ENCODE measurements at regions not wholly inside any gene's neighbourhood (a gene's known extent, or its start where the extent isn't known, plus 50 kb on each side); places are given as distances from the start of the nearest gene placed in this dataset.
"Not testable (repeated sequence)": the region's sequence is repeated elsewhere in the genome, so short reads cannot be mapped to it uniquely, and the experiment has no call there.

DNA sequence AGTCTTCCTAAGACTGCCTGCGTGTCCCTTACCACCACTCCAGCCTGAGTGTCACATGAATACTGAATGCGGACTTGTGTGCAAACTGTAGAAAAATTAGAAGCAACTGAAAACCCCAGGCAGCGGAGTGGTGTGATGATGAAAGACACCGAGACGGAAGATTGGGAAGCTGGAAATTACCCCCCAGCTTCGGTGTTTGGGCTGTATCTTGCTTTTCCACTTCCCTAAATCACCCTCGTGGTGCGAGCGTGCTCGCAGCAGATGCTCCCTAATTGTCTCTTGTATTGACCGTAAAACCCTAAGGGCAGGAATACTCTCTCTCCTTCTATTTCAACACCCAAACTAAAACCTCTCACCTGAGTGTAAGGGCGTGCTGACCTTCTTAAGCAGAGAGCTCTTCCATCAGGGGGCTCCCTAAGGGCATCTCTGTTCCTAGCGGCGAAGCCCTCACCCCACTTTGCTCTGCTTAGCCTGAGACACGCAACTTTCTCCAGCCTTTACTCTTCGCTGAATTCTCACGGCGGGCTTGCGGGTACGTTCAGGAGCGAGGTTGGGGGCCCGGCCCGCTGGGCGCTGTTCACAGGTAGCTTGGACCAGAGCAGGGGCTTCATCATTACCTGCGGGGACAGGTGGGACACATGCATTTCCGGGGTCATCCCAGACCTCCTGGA, 62.4 kb downstream of the CRYBB2 start:
- DNase-seq (ENCODE audit: low spot score) = no peak
- ATAC-seq = no peak

DNA sequence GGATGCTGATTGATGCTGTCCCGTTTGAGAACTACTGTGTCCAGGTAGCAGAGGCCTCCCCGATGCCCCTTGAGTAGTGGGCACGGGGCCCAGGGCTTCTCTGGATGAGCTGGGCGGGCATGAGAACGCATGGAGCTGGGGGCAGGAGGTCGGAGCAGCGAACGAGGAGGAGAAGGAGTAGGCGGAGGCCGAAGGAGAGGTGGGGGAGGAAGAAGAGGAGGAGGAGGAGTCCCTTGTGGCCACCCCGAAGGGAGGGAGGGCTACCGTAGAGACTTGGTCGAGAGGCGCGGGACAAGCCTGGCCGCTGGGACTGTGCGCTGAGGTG, 62.9 kb downstream of the CRYBB2 start:
- no peak for ATAC-seq
- no peak for DNase-seq (ENCODE audit: low spot score)

DNA sequence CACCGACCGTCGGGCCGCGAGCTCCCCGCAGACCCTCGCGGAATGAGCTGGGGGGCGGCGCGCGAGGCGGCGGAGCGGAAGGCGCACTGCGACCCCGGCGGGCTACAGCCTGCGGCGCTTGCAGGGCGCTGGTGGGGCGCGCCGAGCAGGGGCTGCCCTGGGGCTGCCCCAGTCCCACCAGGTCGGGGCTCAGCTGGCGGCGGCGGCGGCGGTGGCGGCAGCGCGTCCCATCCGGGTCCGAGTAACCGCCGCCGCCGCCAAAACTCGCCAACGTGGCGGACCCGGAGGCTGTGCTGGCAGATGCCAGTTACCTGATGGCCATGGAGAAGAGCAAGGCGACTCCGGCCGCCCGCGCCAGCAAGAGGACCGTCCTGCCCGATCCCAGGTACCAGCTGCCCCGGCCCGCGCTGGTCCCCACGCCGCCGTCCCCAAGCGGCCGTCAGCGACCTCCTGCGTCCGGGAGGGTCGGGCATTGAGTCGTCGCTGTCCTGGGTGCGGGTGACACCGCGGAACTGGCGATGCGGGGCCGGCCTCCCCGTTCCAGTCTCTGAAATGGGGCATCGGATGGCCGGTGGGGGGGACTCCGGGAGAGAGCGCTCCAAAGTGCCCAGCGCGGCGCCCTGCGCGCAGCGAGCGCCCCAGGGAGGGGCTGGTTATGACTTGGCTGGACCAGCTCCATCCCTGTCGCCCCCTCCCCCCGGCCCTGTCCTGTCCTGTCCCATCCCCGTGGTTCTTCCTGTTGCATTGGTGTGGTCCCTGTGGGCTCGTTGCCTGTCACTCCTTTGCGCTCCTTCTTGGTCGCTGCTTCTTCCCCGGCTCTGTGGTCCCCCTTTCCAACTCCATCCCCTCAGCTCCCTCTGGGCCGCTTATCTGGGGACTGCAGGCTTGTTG, 63.5 kb downstream of the CRYBB2 start:
- no peak for ATAC-seq

DNA sequence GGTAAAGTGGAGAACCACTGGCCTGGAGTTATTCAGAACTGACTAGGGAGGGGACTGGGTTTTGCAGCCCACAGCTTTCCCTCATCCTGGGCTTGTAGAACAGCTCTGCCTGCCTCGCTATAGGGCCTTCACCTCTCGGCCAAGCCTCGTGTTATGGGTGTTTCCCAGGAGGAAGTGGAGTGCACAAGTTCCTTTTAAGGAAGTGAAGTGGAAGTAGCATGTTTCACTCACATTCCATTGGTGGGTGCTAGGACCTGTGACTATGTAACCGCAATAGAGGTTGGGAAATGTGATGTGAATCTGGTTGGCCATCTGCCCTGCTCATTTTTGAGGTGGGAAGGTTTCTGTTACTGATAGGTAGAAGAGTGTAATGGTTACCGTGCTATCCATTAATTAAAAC, 69.0 kb downstream of the CRYBB2 start:
- not testable (repeated sequence) for DNase-seq (ENCODE audit: low spot score); ATAC-seq

More for the DNA sequence above, 63.5 kb downstream of the CRYBB2 start:
- DNase-seq (ENCODE audit: low spot score) = no peak

DNA sequence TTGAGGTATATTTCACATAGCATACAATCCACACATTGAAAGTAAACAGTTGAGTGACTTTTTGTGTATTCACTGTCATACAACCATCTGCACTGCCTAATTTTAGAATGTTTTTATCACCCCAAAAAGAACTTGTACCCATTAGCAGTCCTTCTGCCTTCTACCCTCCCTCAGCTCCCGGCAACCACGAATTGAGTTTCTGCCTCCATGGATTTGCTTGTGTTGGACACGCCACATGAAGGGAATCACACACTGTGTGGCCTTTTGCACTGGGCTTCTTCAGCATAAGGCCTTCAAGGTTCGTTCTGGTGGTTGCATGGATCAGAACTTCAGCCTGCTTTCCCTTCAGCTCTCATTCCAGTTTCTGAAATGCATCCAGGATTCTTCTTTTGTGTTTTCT, 82.5 kb downstream of the CRYBB2 start:
- not testable (repeated sequence) for ATAC-seq

GRCh38 chr22:25309586-25309985, 90.1 kb downstream of the CRYBB2 start:
- not testable (repeated sequence) for ATAC-seq

More for the DNA sequence above, 82.5 kb downstream of the CRYBB2 start:
- not testable (repeated sequence) for DNase-seq (ENCODE audit: low spot score)

GRCh38 chr22:25311924-25312323, 92.5 kb downstream of the CRYBB2 start:
- ATAC-seq; DNase-seq (ENCODE audit: low spot score): not testable (repeated sequence)

More at GRCh38 chr22:25309586-25309985, 90.1 kb downstream of the CRYBB2 start:
- not testable (repeated sequence) for DNase-seq (ENCODE audit: low spot score)

DNA sequence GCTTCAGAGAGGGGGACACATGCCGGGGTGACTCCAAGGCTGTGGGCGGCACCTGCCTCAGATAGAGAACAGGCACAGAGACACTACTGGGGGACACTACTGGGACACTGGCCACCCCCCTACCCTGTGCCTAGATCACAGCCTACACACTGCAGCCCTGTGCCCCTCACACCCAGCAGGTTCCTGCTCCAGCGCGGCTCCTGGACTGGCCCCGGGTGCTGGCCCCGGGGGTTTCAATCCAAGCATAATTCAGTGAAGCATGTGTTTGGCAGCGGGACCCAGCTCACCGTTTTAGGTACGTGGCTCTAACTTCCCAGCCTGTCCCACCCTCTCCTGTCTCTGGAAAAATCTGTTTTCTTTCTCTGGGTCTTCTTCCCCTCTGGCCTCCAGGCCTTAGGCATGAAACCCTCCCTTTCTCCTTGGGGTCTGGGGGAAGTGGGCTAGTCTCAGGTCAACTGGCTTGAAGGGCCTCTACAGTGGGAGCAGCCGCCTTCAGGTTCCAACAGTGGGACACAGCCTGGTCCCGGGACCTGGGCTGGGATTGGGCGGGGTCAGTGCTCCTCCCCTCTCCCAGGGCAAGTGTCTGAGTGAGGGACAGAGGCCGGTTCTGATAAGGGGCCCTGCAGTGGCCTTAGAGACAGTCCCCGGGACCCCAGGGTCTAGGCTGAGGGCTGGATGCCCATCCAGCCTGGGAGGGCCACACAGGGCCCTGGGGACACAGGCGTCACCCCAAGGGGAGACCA, 98.8 kb downstream of the CRYBB2 start:
- ATAC-seq (no peak), DNase-seq (ENCODE audit: low spot score) (no peak)

GRCh38 chr22:25327018-25327755, 107.7 kb downstream of the CRYBB2 start:
- ATAC-seq (no peak), DNase-seq (ENCODE audit: low spot score) (no peak)

DNA sequence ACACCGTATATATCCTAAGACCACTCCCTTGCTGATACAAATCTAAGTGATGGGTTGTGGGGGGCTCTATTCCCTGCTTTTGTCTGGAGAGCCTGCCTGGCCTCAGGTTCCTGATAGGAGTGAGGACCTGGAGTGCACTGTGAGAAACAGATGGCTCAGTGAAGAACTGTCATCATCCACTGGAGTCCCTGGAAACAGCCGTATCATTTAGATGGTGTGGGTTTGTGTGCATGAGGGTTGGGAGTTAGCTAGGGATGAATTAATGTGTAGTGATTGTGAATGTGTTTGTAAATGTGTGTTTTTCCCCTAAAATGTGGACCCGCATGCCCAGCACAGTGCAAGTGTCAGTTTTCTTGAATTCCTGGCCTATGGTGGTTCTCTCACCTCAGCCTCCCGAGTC, 111.6 kb downstream of the CRYBB2 start:
- ATAC-seq = no peak
- DNase-seq (ENCODE audit: low spot score) = no peak

- ATAC-seq = not testable (repeated sequence)
Observed at GRCh38 chr22:25331911-25332310, 112.5 kb downstream of the CRYBB2 start.

DNA sequence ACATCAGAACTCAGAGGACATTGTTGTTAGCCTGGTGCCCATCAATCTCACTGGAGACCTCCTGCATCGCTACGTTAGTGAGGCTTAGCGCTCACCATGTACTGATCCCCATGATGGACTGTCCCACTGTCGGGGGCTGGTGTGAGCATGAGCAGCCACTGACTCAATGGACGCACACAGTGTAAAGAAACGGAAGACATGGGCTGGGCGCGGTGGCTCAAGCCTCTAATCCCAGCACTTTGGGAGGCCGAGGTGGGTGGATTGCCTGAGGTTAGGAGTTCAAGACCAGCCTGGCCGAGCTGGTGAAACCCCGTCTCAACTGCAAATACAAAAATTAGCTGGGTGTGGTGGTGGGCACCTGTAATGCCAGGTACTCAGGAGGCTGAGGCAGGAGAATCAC, 112.9 kb downstream of the CRYBB2 start:
- DNase-seq (ENCODE audit: low spot score) = no peak

More at GRCh38 chr22:25331911-25332310, 112.5 kb downstream of the CRYBB2 start:
- not testable (repeated sequence) for DNase-seq (ENCODE audit: low spot score)

DNA sequence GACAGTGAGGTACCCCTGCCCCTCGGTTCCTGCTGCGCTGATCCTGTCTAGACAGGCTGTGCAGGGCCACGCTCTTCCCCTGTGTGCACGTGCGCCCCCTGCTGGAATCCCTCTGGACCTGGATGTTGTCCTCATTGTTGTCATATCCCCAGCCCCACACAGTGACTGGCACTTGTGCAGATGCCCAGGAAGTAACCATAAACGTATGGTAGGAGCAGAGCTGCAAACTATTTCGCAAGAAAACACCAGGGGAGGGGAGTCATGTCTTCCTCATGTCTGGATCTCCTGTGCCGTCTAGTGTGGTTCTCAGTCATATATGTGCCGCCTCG, 114.7 kb downstream of the CRYBB2 start:
- ATAC-seq = peak; percentile 82
- no peak for DNase-seq (ENCODE audit: low spot score)

More for the DNA sequence above, 112.9 kb downstream of the CRYBB2 start:
- ATAC-seq = no peak

DNA sequence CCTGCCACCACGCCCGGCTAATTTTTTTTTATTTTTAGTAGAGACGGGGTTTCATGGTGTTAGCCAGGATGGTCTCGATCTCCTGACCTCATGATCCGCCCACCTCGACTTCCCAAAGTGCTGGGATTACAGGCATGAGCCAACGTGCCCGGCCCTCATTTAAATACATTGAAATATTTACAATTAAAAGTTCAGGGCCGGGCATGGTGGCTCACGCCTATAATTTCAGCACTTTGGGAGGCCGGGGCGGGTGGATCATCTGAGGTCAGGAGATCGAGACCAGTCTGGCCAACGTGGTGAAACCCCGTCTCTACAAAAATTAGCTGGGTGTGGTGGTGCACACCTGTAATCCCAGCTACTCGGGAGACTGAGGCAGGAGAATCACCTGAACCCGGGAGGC, 115.2 kb downstream of the CRYBB2 start:
- not testable (repeated sequence) for DNase-seq (ENCODE audit: low spot score); ATAC-seq

DNA sequence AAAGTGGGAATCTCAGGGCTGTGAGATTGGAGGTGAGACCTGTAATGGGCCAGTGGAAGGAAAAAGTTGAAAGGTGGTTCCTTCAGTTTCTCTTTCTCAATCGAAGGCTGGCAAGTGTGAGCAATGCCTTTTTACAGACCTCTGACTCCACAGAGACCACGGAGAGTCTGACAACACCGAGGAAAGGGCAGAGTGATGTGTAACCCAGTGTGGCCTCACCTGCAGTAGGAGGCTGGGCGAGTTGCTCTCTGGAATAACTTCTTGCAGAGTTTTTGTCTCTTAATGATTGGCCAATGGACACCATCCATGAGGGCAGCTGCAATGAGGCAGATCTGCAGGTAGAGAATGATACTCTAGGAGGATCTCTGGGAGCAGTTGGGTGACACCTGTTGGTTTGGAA, 115.8 kb downstream of the CRYBB2 start:
- DNase-seq (ENCODE audit: low spot score); ATAC-seq: not testable (repeated sequence)

DNA sequence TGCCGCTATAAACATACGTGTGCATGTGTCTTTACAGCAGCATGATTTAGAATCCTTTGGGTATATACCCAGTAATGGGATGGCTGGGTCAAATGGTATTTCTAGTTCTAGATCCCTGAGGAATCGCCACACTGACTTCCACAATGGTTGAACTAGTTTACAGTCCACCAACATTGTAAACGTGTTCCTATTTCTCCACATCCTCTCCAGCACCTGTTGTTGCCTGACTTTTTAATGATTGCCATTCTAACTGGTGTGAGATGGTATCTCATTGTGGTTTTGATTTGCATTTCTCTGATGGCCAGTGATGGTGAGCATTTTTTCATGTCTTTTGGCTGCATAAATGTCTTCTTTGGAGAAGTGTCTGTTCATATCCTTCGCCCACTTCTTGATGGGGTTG, 121.1 kb downstream of the CRYBB2 start:
- DNase-seq (ENCODE audit: low spot score); ATAC-seq: not testable (repeated sequence)

DNA sequence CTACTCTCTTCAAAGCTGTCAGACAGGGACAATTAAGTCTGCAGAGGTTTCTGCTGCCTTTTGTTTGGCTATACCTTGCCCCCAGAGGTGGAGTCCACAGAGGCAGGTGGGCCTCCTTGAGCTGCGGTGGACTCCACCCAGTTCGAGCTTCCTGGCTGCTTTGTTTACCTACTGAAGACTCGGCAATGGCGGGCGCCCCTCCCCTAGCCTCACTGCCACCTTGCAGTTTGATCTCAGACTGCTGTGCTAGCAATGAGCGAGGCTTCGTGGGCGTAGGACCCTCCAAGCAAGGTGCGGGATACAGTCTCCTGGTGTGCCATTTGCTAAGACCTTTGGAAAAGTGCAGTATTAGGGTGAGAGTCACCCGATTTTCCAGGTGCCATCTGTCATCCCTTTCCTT, 124.9 kb downstream of the CRYBB2 start:
- DNase-seq (ENCODE audit: low spot score); ATAC-seq: not testable (repeated sequence)

GRCh38 chr22:25346859-25347751, 127.7 kb downstream of the CRYBB2 start:
- no peak for DNase-seq (ENCODE audit: low spot score)
- ATAC-seq = no peak

DNA sequence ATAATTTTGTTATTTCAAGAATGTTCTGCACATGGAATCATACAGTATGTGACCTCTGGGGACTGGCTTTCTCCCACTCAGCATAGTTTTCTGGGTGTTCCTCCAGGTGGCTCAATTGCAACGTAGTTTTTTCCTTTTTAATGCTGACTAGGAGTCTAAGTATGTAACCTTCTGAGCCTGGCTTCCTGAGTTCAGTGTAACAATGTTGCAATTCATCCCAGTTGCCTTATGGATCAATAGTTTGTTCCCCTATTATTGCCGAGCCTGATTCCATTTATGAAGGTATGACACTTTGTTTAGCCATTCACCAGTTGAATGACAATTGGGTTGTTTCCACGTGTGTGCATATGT, 128.3 kb downstream of the CRYBB2 start:
- ATAC-seq (peak; percentile 33), DNase-seq (ENCODE audit: low spot score) (no peak)

- peak; percentile 9 for ATAC-seq
- DNase-seq (ENCODE audit: low spot score) = no peak
Observed at GRCh38 chr22:25348391-25348790, 129.0 kb downstream of the CRYBB2 start.
